ENCODE measurements at regions not wholly inside any gene's neighbourhood (a gene's known extent, or its start where the extent isn't known, plus 50 kb on each side); places are given as distances from the start of the nearest gene placed in this dataset.

DNA sequence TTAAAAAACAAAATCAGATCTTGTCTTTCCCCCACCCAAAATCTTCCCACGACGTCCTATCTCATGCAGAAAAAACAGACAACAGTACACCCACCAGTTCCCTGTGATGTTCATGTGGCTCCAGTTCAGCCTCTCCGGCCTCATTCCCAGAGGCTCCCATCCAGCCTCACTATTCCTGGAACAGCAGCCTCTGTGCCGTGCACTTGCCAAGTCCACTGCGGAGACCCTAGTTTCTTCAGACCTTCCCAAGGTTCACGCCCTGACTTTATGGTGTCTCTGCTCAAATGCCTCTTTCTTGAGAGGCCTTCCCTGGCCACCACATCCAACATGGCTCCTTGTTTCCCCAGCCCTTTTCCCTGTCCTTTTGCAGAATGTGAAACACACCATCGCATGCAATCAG, 106.3 kb upstream of the BACE2 start:
- no peak for TF ChIP-seq ZFX (IDR thresholded peaks at IDR 0.05; ENCODE audit: borderline replicate concordance)
- TF ChIP-seq CTCF (IDR thresholded peaks at IDR 0.05) = no peak

Data from 22Rv1 (cell line).